HUES64 (cell line): ENCODE measurements at regions not wholly inside any gene's neighbourhood (a gene's known extent, or its start where the extent isn't known, plus 50 kb on each side); places are given as distances from the start of the nearest gene placed in this dataset.

ENCODE experiments used
- H3K27ac ChIP-seq: 2 replicates; pipeline ENCODE4 v1.7.0; 2013; ENCODE audit warnings: low read depth, low read length, inconsistent platforms
- H3K27me3 ChIP-seq: 2 replicates; pipeline ENCODE4 v1.6.1; 2013; ENCODE audit warnings: mild to moderate bottlenecking, low read length; ENCODE audit not compliant: insufficient read depth
- H3K36me3 ChIP-seq: 2 replicates; pipeline ENCODE4 v1.6.1; 2013; ENCODE audit warnings: mild to moderate bottlenecking, low read length; ENCODE audit not compliant: insufficient read depth
- H3K4me1 ChIP-seq: 2 replicates; pipeline ENCODE4 v1.6.1; 2013; ENCODE audit warnings: mild to moderate bottlenecking, low read length, moderate library complexity; ENCODE audit not compliant: insufficient read depth
- H3K4me3 ChIP-seq: 2 replicates; pipeline ENCODE4 v1.5.1; 2013; ENCODE audit warnings: mild to moderate bottlenecking, low read length, moderate library complexity
- H3K9ac ChIP-seq: 2 replicates; pipeline ENCODE4 v1.6.1; 2013; ENCODE audit warnings: mild to moderate bottlenecking, low read depth, low read length
- H3K9me3 ChIP-seq: 2 replicates; pipeline ENCODE4 v1.6.1; 2013; ENCODE audit warnings: low read depth, low read length; ENCODE audit not compliant: insufficient read depth
- WGBS: fragments of 150-250, 120-280 bp; methylation state at CpG from one replicate; pipeline ENCODE4 v1.1.7; 2013; ENCODE audit warnings: missing lambda C conversion rate; 5-methylcytosine and 5-hydroxymethylcytosine counted together

GRCh38 chr6:135630789-135631376, 133.3 kb upstream of the AHI1 start:
- Histone ChIP-seq H3K4me3 (no peak overlapping the region), H3K9ac (no peak overlapping the region), H3K4me1 (no peaks in the 10 kb centered on the region), H3K9me3 (no peaks in the 10 kb centered on the region), H3K36me3 (no peaks in the 10 kb centered on the region), H3K27ac (no peak overlapping the region), H3K27me3 (no peaks in the 10 kb centered on the region)
- 82% methylated on average over 6 of the region's 6 CpGs for WGBS

GRCh38 chr6:135631821-135632220, 134.3 kb upstream of the AHI1 start:
- Histone ChIP-seq H3K9ac (no peak overlapping the region), H3K36me3 (no peaks in the 10 kb centered on the region), H3K4me3 (no peak overlapping the region), H3K4me1 (no peaks in the 10 kb centered on the region), H3K27me3 (no peaks in the 10 kb centered on the region), H3K27ac (no peak overlapping the region), H3K9me3 (no peaks in the 10 kb centered on the region)
- WGBS: 86% methylated on average over 1 of the region's 2 CpGs

- WGBS: 75% methylated on average over 2 of the region's 2 CpGs
- H3K9ac ChIP-seq: no peak overlapping the region
- no peaks in the 10 kb centered on the region for H3K27me3 ChIP-seq
- H3K9me3 ChIP-seq: no peaks in the 10 kb centered on the region
- no peaks in the 10 kb centered on the region for H3K36me3 ChIP-seq
- no peak overlapping the region for H3K4me3 ChIP-seq
- no peaks in the 10 kb centered on the region for H3K4me1 ChIP-seq
- H3K27ac ChIP-seq: no peak overlapping the region
These were observed 136.0 kb upstream of the AHI1 start for GRCh38 chr6:135633573-135633972.

- Histone ChIP-seq H3K9me3 (no peaks in the 10 kb centered on the region), H3K4me1 (no peaks in the 10 kb centered on the region), H3K36me3 (no peaks in the 10 kb centered on the region), H3K4me3 (no peak overlapping the region), H3K9ac (no peak overlapping the region), H3K27me3 (no peaks in the 10 kb centered on the region), H3K27ac (no peak overlapping the region)
These were observed 140.2 kb upstream of the AHI1 start for GRCh38 chr6:135637701-135638100.

- Histone ChIP-seq H3K4me1 (no peaks in the 10 kb centered on the region), H3K27ac (no peak overlapping the region), H3K4me3 (no peak overlapping the region), H3K9ac (no peak overlapping the region), H3K27me3 (no peaks in the 10 kb centered on the region), H3K36me3 (no peaks in the 10 kb centered on the region), H3K9me3 (no peaks in the 10 kb centered on the region)
- 92% methylated on average over 2 of the region's 2 CpGs for WGBS
These were observed 140.6 kb upstream of the AHI1 start for GRCh38 chr6:135638108-135638507.

- no peak overlapping the region for H3K4me3 ChIP-seq
- no peak overlapping the region for H3K27ac ChIP-seq
- H3K36me3 ChIP-seq: no peaks in the 10 kb centered on the region
- no peaks in the 10 kb centered on the region for H3K4me1 ChIP-seq
- H3K9ac ChIP-seq: no peak overlapping the region
- no peaks in the 10 kb centered on the region for H3K27me3 ChIP-seq
- 95% methylated on average over 2 of the region's 2 CpGs for WGBS
- H3K9me3 ChIP-seq: no peaks in the 10 kb centered on the region
These were observed 142.5 kb upstream of the AHI1 start for GRCh38 chr6:135640048-135640447.

- Histone ChIP-seq H3K27me3 (no peaks in the 10 kb centered on the region), H3K27ac (no peak overlapping the region), H3K4me3 (no peak overlapping the region), H3K36me3 (no peaks in the 10 kb centered on the region), H3K9me3 (no peaks in the 10 kb centered on the region), H3K9ac (no peak overlapping the region), H3K4me1 (no peaks in the 10 kb centered on the region)
- 91% methylated on average over 3 of the region's 3 CpGs for WGBS
These were observed 143.0 kb upstream of the AHI1 start for GRCh38 chr6:135640449-135641111.

- H3K36me3 ChIP-seq: no peaks in the 10 kb centered on the region
- no peak overlapping the region for H3K4me3 ChIP-seq
- H3K27ac ChIP-seq: no peak overlapping the region
- H3K4me1 ChIP-seq: no peaks in the 10 kb centered on the region
- H3K9me3 ChIP-seq: no peaks in the 10 kb centered on the region
- H3K27me3 ChIP-seq: no peaks in the 10 kb centered on the region
- WGBS: 94% methylated on average over 2 of the region's 3 CpGs
- no peak overlapping the region for H3K9ac ChIP-seq
These were observed 145.4 kb upstream of the AHI1 start for GRCh38 chr6:135642912-135643311.

GRCh38 chr6:135644394-135644793, 146.9 kb upstream of the AHI1 start:
- no peaks in the 10 kb centered on the region; the same call in 1 of the 2 replicates for H3K9me3 ChIP-seq
- WGBS: 96% methylated on average over 3 of the region's 3 CpGs
- no peaks in the 10 kb centered on the region for H3K4me1 ChIP-seq
- no peaks in the 10 kb centered on the region for H3K27me3 ChIP-seq
- no peaks in the 10 kb centered on the region for H3K36me3 ChIP-seq
- no peak overlapping the region for H3K9ac ChIP-seq
- no peak overlapping the region for H3K4me3 ChIP-seq
- H3K27ac ChIP-seq: no peak overlapping the region

- no peak overlapping the region for H3K9ac ChIP-seq
These were observed 150.0 kb upstream of the AHI1 start for GRCh38 chr6:135647521-135647920.

GRCh38 chr6:135651964-135652755, 154.6 kb upstream of the AHI1 start:
- H3K4me3 ChIP-seq: no peak overlapping the region
- H3K4me1 ChIP-seq: 0 out of 2 replicates have a peak, but pooled peaks cover 3% of the 10 kb centered on the region
- no peaks in the 10 kb centered on the region for H3K27me3 ChIP-seq
- H3K9ac ChIP-seq: no peak overlapping the region
- 63% methylated on average over 7 of the region's 7 CpGs for WGBS
- H3K27ac ChIP-seq: no peak overlapping the region
- no peaks in the 10 kb centered on the region for H3K36me3 ChIP-seq
- peaks cover 8% of the 10 kb centered on the region; the same call in 1 of the 2 replicates for H3K9me3 ChIP-seq

More at GRCh38 chr6:135647521-135647920, 150.0 kb upstream of the AHI1 start:
- Histone ChIP-seq H3K4me3 (no peak overlapping the region), H3K36me3 (no peaks in the 10 kb centered on the region), H3K9me3 (peaks cover 4% of the 10 kb centered on the region; the same call in 1 of the 2 replicates), H3K27ac (no peak overlapping the region), H3K4me1 (0 out of 2 replicates have a peak, but pooled peaks cover 3% of the 10 kb centered on the region), H3K27me3 (no peaks in the 10 kb centered on the region)
